ENCODE measurements at regions not wholly inside any gene's neighbourhood (a gene's known extent, or its start where the extent isn't known, plus 50 kb on each side); places are given as distances from the start of the nearest gene placed in this dataset.

DNA sequence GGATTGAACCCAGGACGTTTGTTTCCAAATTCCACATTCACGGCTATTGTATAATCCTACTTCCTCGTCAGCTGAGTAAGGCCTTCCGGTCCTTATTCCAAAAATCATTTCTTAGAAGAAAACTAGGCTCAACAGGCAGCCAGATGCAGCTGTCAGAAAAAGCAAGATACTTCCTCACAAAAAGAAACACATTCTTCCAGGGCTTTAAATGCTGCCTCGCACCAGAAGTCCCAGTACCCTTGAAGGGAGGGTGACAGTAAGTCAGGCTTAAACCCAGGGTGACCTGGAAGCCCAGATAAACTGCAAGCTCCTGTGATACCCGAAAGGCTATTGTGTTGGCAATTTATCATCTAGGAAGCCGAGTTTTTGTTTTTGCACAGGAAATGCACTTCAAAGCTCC lies 414.0 kb downstream of the NFIB start:
- no peak for DNase-seq (ENCODE audit: low read depth, low spot score)

DNA sequence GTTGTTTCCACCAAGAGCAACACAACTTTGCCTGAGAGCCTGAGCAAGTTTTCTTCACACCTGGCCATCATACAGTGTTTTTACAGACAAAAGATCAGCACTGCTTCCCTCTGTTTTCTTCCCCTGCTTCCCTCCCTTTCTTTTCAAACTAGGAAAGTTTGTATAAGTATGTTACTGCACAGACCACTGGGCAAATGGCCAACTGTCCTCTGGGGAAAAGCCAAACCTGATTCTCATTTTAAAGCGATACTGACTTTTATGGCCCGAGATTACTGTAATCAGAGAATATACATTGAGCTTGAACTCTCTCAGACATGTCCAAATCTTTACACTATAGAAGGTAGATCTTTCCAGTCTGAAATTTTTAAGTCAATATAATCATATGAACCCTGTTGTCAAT lies 415.0 kb downstream of the NFIB start:
- DNase-seq (ENCODE audit: low read depth, low spot score): peak; percentile 12

- peak; percentile 8 for DNase-seq (ENCODE audit: low read depth, low spot score)
These were observed 416.8 kb downstream of the NFIB start for GRCh38 chr9:13896922-13897835.

DNA sequence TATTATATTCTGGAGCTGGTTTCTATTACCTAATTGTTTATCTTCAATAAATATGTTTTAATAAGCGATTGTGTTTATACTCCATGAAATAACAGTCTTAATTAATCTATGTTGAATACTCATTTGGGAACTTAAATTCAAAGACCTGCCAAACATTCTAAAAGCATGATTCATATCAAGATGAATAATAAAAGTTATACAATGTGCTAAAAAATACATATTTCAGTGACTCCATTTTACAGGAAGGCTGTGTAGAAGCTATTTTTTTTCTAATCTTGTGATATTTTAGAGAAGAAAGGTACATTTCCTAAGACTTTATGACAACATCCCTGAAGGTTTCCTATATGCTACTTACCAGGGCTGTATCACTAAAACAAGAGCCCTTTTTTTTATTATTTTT lies 417.9 kb downstream of the NFIB start:
- no peak for DNase-seq (ENCODE audit: low read depth, low spot score)

DNA sequence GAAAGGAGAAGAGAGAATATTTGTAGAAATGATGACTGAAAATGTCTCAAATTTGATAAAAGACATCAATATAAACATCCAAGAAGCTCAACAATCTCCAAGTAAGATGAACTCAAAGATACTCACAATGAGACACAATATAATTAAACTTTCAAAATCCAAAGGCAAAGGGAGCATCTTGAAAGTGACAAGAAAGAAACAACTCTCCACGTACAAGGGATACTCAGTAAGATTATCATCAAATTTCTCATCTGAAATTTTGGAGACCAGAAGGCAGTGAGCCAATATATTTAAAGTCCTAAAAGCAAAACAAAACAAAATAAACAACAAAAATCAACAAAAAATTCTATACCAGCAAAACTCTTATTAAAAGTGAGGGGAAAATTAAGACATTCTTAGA lies 428.7 kb downstream of the NFIB start:
- DNase-seq (ENCODE audit: low read depth, low spot score): no peak

- DNase-seq (ENCODE audit: low read depth, low spot score): no peak
These were observed 434.0 kb downstream of the NFIB start for GRCh38 chr9:13879981-13880380.

DNA sequence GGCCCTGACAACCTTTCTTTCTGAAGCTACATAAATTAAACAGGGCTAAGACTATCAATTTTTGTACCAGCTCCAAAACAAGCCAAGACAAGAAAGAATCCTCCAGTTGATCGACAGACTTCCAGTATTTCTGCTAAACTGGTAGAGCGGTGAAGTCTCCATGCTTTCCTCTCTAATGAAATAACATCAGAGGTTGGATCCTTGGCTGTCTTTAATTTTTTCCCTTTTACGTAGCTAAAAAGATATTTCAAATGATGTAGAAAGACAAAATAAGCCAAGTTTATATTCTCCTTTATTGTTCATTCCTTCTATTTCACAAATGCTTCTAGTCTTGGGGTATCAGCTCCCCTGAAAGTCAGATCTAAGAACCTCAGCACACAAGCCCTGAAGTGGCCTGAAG lies 434.9 kb downstream of the NFIB start:
- no peak for DNase-seq (ENCODE audit: low read depth, low spot score)

DNA sequence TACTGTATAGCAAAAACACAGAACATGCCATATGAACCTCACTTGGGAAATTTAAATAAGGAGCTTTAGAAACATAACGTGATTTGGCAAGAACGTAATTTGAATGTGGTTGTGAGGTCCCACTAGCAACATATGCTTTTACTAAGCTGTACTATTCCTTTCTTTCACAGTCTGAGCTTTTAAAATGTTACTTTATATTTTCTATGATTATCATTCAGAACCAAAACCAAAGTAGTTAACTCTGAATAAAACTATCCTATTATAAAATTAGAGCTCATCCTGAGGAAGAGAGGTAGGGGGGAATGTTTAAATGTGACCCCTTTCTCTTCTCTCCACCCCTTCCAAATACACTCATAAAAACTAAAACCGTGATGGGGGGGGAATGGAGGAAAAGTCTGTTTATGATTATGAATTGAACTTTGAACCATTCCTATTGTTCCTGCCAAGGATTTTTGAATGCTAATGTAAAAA lies 435.7 kb downstream of the NFIB start:
- DNase-seq (ENCODE audit: low read depth, low spot score): no peak

GRCh38 chr9:13876741-13877140 lies 437.2 kb downstream of the NFIB start:
- no peak for DNase-seq (ENCODE audit: low read depth, low spot score)

- no peak for DNase-seq (ENCODE audit: low read depth, low spot score)
These were observed 440.7 kb downstream of the NFIB start for GRCh38 chr9:13873203-13873602.

- no peak for DNase-seq (ENCODE audit: low read depth, low spot score)
These were observed 445.6 kb downstream of the NFIB start for GRCh38 chr9:13868336-13868735.

GRCh38 chr9:13865869-13866268 lies 448.1 kb downstream of the NFIB start:
- DNase-seq (ENCODE audit: low read depth, low spot score): no peak

DNA sequence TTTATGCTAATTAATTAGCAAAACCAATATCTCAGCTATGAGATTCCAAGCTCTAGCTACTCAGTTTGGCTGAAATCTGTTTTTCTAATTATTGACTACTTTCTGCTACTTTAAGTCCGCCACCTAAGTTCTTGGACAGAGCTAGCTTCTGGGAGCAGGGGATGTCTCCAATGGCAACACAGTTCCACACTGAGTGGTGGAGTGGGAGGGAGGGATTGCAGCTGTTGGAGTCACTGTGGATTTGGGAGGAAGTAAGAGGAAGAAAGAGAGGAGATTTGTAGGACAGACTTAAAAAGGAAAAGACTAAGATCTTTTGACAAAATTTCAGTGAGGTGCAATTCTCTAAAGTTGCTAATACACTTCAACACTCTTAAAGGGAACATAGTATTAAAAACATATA lies 450.8 kb downstream of the NFIB start:
- peak; percentile 20 for DNase-seq (ENCODE audit: low read depth, low spot score)

DNA sequence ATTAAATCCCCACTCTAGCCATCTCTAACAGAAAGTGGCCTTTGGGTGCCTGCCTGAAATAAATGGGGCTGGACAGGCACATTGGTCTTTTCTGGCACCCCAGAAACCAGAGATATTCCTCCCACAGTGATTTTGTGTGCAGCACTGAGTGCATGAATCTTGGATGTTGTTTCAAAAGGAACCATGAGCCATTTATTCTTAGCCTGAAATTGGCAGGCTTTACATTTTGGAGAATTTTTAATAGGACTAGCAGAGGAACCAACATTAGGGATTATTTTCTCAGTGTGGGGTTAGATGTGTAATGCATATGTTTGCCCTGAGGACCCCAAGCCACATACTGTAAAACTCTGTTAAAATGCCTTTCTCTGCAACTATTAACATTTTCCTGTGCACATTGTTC lies 451.3 kb downstream of the NFIB start:
- no peak for DNase-seq (ENCODE audit: low read depth, low spot score)

- DNase-seq (ENCODE audit: low read depth, low spot score): no peak
These were observed 452.8 kb downstream of the NFIB start for GRCh38 chr9:13860946-13861640.

DNA sequence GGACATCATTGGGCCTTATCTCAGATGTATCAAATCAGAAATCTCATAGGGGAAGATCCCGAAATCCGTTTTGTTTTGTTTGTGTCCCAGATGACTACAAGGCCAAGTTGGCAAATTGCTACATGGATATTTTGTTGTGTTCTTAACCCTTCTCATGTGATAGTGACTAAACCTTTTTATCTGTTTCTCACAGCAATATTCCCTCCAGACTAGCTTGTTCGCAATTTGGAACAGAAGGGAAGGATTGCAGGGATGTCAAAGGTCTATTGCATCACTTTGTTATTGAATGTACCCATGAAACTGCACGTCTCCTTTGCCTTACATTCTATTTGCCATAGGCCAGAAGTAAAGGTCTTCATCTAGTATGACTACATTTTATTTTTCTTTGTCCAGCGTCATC lies 453.9 kb downstream of the NFIB start:
- DNase-seq (ENCODE audit: low read depth, low spot score): no peak

GRCh38 chr9:13857521-13857920 lies 456.4 kb downstream of the NFIB start:
- DNase-seq (ENCODE audit: low read depth, low spot score): no peak

- no peak for DNase-seq (ENCODE audit: low read depth, low spot score)
These were observed 466.7 kb downstream of the NFIB start for GRCh38 chr9:13847270-13847669.

GRCh38 chr9:13845460-13845859 lies 468.5 kb downstream of the NFIB start:
- peak; percentile 82 for DNase-seq (ENCODE audit: low read depth, low spot score)

GRCh38 chr9:13841746-13842462 lies 472.0 kb downstream of the NFIB start:
- peak; percentile 14 for DNase-seq (ENCODE audit: low read depth, low spot score)

DNA sequence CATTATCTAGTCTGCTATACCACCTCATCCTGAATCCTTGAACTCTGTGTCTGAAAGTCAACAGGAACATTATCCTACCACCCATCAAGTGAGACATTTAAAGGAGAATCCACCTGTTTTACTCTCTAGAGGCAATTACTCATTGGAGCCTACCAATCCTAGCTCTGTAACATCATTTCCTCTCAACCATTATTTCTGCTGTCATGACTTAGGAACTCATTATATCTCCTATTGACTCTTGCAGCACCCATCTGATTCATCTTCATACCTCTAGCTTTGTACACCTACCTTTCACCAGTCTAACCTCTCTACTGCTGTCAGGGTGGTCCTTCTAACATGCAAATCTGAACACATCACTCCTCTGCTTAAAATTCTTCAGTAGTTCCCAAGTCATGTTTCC lies 481.5 kb downstream of the NFIB start:
- DNase-seq (ENCODE audit: low read depth, low spot score): no peak

DNA sequence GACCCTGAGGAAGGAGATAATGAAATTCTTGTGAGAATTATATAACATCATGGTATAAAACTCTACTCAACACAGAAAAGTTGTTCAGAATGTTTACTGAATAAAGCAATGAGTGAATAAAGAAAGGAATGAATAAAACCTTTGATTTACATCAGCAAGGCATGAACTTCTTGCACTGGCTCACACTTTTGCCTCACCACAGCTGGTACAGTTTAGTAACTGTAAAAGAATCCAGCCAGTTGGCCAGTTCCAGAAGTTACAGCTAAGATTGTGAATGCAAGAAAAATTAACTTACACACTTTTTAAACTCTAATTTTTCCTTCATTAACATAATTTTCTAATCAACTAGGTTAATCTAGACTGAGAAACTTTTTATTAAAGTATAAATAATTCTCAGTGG lies 490.9 kb downstream of the NFIB start:
- DNase-seq (ENCODE audit: low read depth, low spot score): peak; percentile 50
